ENCODE measurements at regions not wholly inside any gene's neighbourhood (a gene's known extent, or its start where the extent isn't known, plus 50 kb on each side); places are given as distances from the start of the nearest gene placed in this dataset.
A peak's percentile ranks its signal among the peaks of the same experiment; 100 is the strongest.

- no peak for TF ChIP-seq CTCF (IDR thresholded peaks at IDR 0.05; ENCODE audit: low read depth, low read length, missing control alignments)
- H3K4me3 ChIP-seq (replicated peaks; ENCODE audit: low read depth, low read length), result no peak overlapping the region
- DNase-seq (ENCODE audit: extremely low read depth, low read depth), result no peak
These were observed 59.8 kb upstream of the SLC38A2 start for GRCh38 chr12:46432325-46432724.

GRCh38 chr12:46430340-46430948 is 57.9 kb upstream of the SLC38A2 start:
- peak; percentile 60 for DNase-seq (ENCODE audit: extremely low read depth, low read depth)
- H3K4me3 ChIP-seq (replicated peaks; ENCODE audit: low read depth, low read length), result no peak overlapping the region
- TF ChIP-seq CTCF (IDR thresholded peaks at IDR 0.05; ENCODE audit: low read depth, low read length, missing control alignments), result no peak

All from HFF-Myc (cell line).